Left ventricle myocardium inferior (tissue), 1 donor: ENCODE measurements at regions not wholly inside any gene's neighbourhood (a gene's known extent, or its start where the extent isn't known, plus 50 kb on each side); places are given as distances from the start of the nearest gene placed in this dataset.

ENCODE experiments used
- DNase-seq: peaks from one replicate; pipeline ENCODE4 v3.0.0-alpha.2; 2020
- H3K27ac ChIP-seq: fragments of 200-600 bp; replicated peaks from 2 replicates; pipeline ENCODE4 v1.8.0; 2021
- H3K27me3 ChIP-seq: fragments of 200-600 bp; 2 replicates; pipeline ENCODE4 v1.8.0; 2021; ENCODE audit warnings: low read depth
- H3K36me3 ChIP-seq: fragments of 200-600 bp; 2 replicates; pipeline ENCODE4 v1.8.0; 2021
- H3K4me1 ChIP-seq: fragments of 200-600 bp; 2 replicates; pipeline ENCODE4 v1.8.0; 2021
- H3K4me3 ChIP-seq: fragments of 200-600 bp; 2 replicates; pipeline ENCODE4 v1.8.0; 2021; ENCODE audit warnings: mild to moderate bottlenecking, moderate library complexity
- H3K9me3 ChIP-seq: fragments of 200-600 bp; replicated peaks from 2 replicates; pipeline ENCODE4 v1.8.0; 2021
- intact Hi-C: fragments of 100-400 bp; cut with micrococcal nuclease; formaldehyde crosslinking; loops from one replicate; pipeline ENCODE4 v1.11.0; 2022
- TF ChIP-seq, protein P1 (sequence below): fragments of 200-600 bp; IDR thresholded peaks from 2 replicates; pipeline ENCODE4 v1.8.0; 2021; ENCODE audit warnings: antibody characterized with exemption, mild to moderate bottlenecking, borderline replicate concordance
- donor health status: DM: no; HTN: yes; CAD: no; lungs with severe emphysema.

DNA sequence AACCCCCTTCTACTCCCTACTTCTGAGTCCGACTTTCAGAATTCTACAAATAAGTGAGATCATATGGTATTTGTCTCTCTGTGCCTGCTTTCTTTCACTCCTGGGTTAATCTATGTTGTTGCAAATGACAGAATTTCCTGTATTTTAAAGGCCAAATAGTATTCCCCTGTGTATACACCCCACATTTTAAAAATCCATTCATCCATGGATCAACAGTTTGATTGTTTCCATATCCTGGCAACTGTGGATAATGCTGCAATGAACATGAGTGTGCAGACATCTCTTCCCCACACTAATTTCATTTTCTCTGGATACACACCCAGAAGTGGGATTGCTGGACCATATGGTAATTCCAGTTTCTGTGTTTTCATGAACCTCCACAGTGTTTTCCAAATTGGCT is 225.8 kb upstream of the TCERG1L start:
- no peaks in the 10 kb centered on the region for H3K9me3 ChIP-seq
- TF ChIP-seq, protein P1, sequence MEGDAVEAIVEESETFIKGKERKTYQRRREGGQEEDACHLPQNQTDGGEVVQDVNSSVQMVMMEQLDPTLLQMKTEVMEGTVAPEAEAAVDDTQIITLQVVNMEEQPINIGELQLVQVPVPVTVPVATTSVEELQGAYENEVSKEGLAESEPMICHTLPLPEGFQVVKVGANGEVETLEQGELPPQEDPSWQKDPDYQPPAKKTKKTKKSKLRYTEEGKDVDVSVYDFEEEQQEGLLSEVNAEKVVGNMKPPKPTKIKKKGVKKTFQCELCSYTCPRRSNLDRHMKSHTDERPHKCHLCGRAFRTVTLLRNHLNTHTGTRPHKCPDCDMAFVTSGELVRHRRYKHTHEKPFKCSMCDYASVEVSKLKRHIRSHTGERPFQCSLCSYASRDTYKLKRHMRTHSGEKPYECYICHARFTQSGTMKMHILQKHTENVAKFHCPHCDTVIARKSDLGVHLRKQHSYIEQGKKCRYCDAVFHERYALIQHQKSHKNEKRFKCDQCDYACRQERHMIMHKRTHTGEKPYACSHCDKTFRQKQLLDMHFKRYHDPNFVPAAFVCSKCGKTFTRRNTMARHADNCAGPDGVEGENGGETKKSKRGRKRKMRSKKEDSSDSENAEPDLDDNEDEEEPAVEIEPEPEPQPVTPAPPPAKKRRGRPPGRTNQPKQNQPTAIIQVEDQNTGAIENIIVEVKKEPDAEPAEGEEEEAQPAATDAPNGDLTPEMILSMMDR = no peak
- no peaks in the 10 kb centered on the region for H3K36me3 ChIP-seq
- no peak for DNase-seq
- H3K27ac ChIP-seq = no peak overlapping the region
- H3K4me1 ChIP-seq = no peaks in the 10 kb centered on the region
- H3K27me3 ChIP-seq = peaks cover 68% of the 10 kb centered on the region
- H3K4me3 ChIP-seq = no peak overlapping the region
- intact Hi-C loops = no loop called here

DNA sequence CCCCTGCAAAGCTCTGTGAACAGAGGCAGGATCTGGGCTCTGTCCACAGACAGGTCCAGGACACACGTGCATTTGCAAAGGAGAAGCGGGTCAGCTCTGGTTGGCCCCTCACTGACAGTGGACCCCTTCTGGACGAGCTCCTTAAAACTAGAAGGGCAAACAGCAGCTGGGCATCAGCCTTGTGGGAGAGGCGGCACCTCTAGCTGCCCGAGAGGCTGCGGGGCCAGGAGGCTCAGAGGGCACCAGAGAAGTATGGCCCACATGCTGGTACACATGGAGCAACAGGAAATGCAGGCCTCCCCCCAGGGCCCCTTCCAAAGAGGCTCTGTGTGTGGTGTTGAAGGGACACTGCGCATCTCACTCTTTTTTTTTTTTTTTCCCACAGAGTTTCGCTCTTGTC is 233.0 kb upstream of the TCERG1L start:
- H3K27me3 ChIP-seq = peaks cover 90% of the 10 kb centered on the region
- intact Hi-C loops = no loop called here
- no peak overlapping the region for H3K4me3 ChIP-seq
- no peak for DNase-seq
- no peaks in the 10 kb centered on the region for H3K4me1 ChIP-seq
- no peaks in the 10 kb centered on the region for H3K9me3 ChIP-seq
- TF ChIP-seq, protein P1 = no peak
- H3K36me3 ChIP-seq = no peaks in the 10 kb centered on the region
- no peak overlapping the region for H3K27ac ChIP-seq

DNA sequence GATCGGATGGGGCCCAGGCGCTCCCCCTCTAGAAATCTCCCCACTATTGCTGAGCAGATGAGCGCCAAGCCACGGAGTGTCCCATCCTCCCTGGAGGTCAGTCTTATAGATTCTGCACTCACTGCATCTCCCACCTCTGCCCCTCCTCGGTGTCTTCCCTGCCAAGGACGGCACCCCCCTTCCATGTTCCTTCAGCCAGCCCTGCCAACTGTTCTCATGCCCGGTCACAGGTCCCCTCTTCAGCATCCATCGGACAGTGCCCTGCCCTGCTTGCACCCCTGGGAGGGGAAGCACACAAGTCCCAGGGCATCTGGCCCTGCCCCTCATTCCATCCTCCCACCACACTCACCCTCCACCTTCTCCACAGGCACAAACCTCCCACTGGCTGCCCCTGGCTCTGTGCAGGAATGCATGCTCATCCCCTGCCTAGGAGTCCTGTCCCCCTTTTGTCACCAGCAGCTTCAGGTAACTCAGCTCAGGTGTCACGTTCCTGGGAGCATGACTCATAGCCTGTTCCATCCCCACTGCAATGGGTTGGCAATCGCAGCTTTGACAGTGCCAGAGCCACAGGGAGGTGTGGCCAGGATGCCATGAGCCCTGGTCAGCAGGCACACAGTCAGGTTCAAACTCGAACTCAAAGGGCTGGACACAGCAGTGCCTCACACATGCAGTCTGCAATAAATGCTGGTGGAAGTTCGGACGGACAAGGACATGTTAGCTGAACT is 234.7 kb upstream of the TCERG1L start:
- TF ChIP-seq, protein P1 = no peak
- Histone ChIP-seq H3K27ac (no peak overlapping the region), H3K36me3 (no peaks in the 10 kb centered on the region), H3K4me1 (no peaks in the 10 kb centered on the region), H3K9me3 (no peaks in the 10 kb centered on the region), H3K27me3 (peaks cover 75% of the 10 kb centered on the region), H3K4me3 (no peak overlapping the region)
- intact Hi-C loops = no loop called here
- no peak for DNase-seq

DNA sequence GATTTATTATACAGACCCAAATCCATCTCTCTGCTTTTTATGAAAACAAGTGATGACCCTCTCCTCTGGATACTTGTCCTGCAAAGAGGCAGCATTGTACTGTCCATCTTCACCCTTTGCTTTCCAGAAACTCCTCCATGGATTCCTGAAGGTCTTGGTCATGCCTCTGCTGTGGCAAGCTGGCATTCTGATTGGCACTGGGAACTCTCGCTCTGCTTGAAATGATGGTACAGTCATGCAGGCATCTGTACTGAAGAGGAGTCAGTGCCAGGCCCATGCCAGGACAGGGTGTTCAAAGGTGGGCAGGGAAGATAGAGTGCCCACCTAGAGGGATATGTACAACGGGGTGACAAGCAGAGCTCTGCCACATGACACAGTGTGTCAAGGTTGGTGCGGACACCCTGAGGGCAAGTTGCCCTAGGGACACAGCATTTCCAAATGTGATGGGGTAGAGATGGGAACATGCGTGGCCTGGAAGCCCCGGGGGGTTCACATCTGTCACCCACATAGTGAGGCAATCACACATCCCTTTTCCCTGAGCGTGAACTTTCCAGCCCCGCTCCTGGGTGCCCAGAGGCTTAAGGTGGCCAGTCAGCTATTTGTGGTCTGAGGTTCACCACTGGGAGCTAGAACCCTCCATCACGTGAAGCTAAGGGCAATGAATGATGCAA is 235.7 kb upstream of the TCERG1L start:
- Histone ChIP-seq H3K36me3 (no peaks in the 10 kb centered on the region), H3K4me1 (no peaks in the 10 kb centered on the region), H3K4me3 (no peak overlapping the region), H3K27ac (no peak overlapping the region), H3K9me3 (no peaks in the 10 kb centered on the region), H3K27me3 (peaks cover 74% of the 10 kb centered on the region)
- intact Hi-C loops = no loop called here
- no peak for DNase-seq
- TF ChIP-seq, protein P1 = no peak

DNA sequence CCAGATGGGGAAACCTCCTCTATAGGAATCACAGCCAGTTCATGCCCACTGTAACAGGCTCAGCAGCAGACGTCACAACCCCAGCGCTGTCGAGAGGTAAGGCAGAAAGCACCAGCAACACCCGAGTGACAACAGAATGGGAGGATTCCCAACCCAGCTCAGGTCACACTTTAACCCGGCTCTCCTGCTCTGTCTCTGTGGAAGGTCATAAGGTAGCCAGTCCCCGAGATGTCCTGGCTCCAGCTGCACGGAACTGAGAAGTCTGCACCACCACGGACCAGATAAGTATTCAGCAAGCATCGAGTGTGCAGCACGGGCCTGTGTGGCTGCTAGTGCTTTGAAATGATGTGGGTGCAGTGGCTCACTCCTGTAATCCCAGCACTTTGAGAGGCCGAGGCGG is 236.7 kb upstream of the TCERG1L start:
- DNase-seq = no peak
- Histone ChIP-seq H3K9me3 (no peaks in the 10 kb centered on the region), H3K4me1 (no peaks in the 10 kb centered on the region), H3K36me3 (no peaks in the 10 kb centered on the region), H3K27me3 (peaks cover 73% of the 10 kb centered on the region), H3K4me3 (no peak overlapping the region), H3K27ac (no peak overlapping the region)
- intact Hi-C loops = no loop called here
- TF ChIP-seq, protein P1 = no peak
